ENCODE measurements at regions not wholly inside any gene's neighbourhood (a gene's known extent, or its start where the extent isn't known, plus 50 kb on each side); places are given as distances from the start of the nearest gene placed in this dataset.

- WGBS, 2 donors, result 93 to 94% methylated on average over 2 of the region's 2 CpGs
Observed at GRCh38 chr21:16406355-16406754, 676.6 kb downstream of the USP25 start.

GRCh38 chr21:16407403-16408240 lies 677.8 kb downstream of the USP25 start:
- Histone ChIP-seq H3K36me3 (ENCODE audit: control insufficient read depth in 4 of 4, insufficient read depth in 4 of 4, low read length in 4 of 4) (no peaks in the 10 kb centered on the region), H3K27me3 (ENCODE audit: control insufficient read depth in 3 of 3, insufficient read depth in 3 of 3, low read length in 2 of 3) (no peaks in the 10 kb centered on the region), H3K4me1 (ENCODE audit: control insufficient read depth in 5 of 5, insufficient read depth in 5 of 5, low read length in 5 of 5) (peaks cover 0 to 4% (median 0%) of the 10 kb centered on the region in 5 donors), H3K9me3 (ENCODE audit: control insufficient read depth in 4 of 4, insufficient read depth in 3 of 4, low read length in 3 of 4) (no peaks in the 10 kb centered on the region), H3K4me3 (no peak overlapping the region), H3K27ac (ENCODE audit: low read depth in 1 of 2, low read length in 1 of 2) (no peak overlapping the region), H3K9ac (ENCODE audit: insufficient read depth in 1 of 2, low read length in 2 of 2) (no peak overlapping the region)
- WGBS, 2 donors, result 58 to 89% methylated on average over 1 of the region's 1 CpG
- TF ChIP-seq, protein P1, sequence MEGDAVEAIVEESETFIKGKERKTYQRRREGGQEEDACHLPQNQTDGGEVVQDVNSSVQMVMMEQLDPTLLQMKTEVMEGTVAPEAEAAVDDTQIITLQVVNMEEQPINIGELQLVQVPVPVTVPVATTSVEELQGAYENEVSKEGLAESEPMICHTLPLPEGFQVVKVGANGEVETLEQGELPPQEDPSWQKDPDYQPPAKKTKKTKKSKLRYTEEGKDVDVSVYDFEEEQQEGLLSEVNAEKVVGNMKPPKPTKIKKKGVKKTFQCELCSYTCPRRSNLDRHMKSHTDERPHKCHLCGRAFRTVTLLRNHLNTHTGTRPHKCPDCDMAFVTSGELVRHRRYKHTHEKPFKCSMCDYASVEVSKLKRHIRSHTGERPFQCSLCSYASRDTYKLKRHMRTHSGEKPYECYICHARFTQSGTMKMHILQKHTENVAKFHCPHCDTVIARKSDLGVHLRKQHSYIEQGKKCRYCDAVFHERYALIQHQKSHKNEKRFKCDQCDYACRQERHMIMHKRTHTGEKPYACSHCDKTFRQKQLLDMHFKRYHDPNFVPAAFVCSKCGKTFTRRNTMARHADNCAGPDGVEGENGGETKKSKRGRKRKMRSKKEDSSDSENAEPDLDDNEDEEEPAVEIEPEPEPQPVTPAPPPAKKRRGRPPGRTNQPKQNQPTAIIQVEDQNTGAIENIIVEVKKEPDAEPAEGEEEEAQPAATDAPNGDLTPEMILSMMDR (IDR thresholded peaks at IDR 0.05; ENCODE audit: control extremely low read depth, extremely low read depth), result no peak
- ATAC-seq (ENCODE audit: insufficient read depth, low FRiP score) (no peak), DNase-seq (no peak)

More at GRCh38 chr21:16406355-16406754, 676.6 kb downstream of the USP25 start:
- TF ChIP-seq, protein P1 (IDR thresholded peaks at IDR 0.05; ENCODE audit: control extremely low read depth, extremely low read depth), result no peak
- Histone ChIP-seq H3K4me3 (no peak overlapping the region), H3K27me3 (ENCODE audit: control insufficient read depth in 3 of 3, insufficient read depth in 3 of 3, low read length in 2 of 3) (no peaks in the 10 kb centered on the region), H3K4me1 (ENCODE audit: control insufficient read depth in 5 of 5, insufficient read depth in 5 of 5, low read length in 5 of 5) (peaks cover 0 to 4% (median 0%) of the 10 kb centered on the region in 5 donors), H3K9ac (ENCODE audit: insufficient read depth in 1 of 2, low read length in 2 of 2) (no peak overlapping the region), H3K27ac (ENCODE audit: low read depth in 1 of 2, low read length in 1 of 2) (no peak overlapping the region), H3K36me3 (ENCODE audit: control insufficient read depth in 4 of 4, insufficient read depth in 4 of 4, low read length in 4 of 4) (no peaks in the 10 kb centered on the region), H3K9me3 (ENCODE audit: control insufficient read depth in 4 of 4, insufficient read depth in 3 of 4, low read length in 3 of 4) (no peaks in the 10 kb centered on the region)
- DNase-seq (no peak), ATAC-seq (ENCODE audit: insufficient read depth, low FRiP score) (no peak)

DNA sequence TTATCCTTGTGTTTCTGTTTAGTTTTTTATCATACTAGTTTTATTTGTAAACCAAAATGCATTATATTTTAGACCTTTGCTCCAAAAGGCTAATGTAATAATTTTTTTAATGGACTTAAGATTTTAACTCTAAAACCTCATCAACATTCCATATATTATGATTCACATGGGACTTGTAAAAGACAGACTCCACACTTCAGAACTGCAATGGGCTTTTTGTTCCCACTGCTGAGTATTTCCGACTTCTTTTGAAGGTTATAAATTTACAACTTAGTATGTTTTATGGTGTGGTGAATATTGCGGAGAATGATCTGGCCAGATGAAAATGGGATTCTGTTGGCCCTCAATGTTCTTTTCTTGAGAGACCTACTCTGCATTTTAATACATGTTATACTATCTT lies 678.5 kb downstream of the USP25 start:
- no peak for ATAC-seq (ENCODE audit: insufficient read depth, low FRiP score)
- H3K36me3 ChIP-seq (ENCODE audit: control insufficient read depth in 4 of 4, insufficient read depth in 4 of 4, low read length in 4 of 4), result no peaks in the 10 kb centered on the region
- WGBS, 2 donors, result 85 to 88% methylated on average over 2 of the region's 2 CpGs
- H3K9ac ChIP-seq (ENCODE audit: insufficient read depth in 1 of 2, low read length in 2 of 2), result no peak overlapping the region
- H3K27me3 ChIP-seq (ENCODE audit: control insufficient read depth in 3 of 3, insufficient read depth in 3 of 3, low read length in 2 of 3), result no peaks in the 10 kb centered on the region
- TF ChIP-seq, protein P1 (IDR thresholded peaks at IDR 0.05; ENCODE audit: control extremely low read depth, extremely low read depth), result no peak
- H3K4me1 ChIP-seq (ENCODE audit: control insufficient read depth in 5 of 5, insufficient read depth in 5 of 5, low read length in 5 of 5), result peaks cover 0 to 4% (median 0%) of the 10 kb centered on the region in 5 donors
- DNase-seq, result no peak
- no peak overlapping the region for H3K27ac ChIP-seq (ENCODE audit: low read depth in 1 of 2, low read length in 1 of 2)
- no peak overlapping the region for H3K4me3 ChIP-seq
- H3K9me3 ChIP-seq (ENCODE audit: control insufficient read depth in 4 of 4, insufficient read depth in 3 of 4, low read length in 3 of 4), result no peaks in the 10 kb centered on the region

All from lung (tissue), 11 donors.